Hematopoietic multipotent progenitor cell treated with erythropoietin and hydrocortisone succinate and interleukin-3 and kit ligand, for 15 days (in vitro differentiated cells): ENCODE measurements at regions not wholly inside any gene's neighbourhood (a gene's known extent, or its start where the extent isn't known, plus 50 kb on each side); places are given as distances from the start of the nearest gene placed in this dataset.
"Not testable (repeated sequence)": the region's sequence is repeated elsewhere in the genome, so short reads cannot be mapped to it uniquely, and the experiment has no call there.

ENCODE experiments used
- DNase-seq: peaks from one replicate; pipeline ENCODE4 v3.0.0-alpha.2; 2015; ENCODE audit warnings: low spot score

DNA sequence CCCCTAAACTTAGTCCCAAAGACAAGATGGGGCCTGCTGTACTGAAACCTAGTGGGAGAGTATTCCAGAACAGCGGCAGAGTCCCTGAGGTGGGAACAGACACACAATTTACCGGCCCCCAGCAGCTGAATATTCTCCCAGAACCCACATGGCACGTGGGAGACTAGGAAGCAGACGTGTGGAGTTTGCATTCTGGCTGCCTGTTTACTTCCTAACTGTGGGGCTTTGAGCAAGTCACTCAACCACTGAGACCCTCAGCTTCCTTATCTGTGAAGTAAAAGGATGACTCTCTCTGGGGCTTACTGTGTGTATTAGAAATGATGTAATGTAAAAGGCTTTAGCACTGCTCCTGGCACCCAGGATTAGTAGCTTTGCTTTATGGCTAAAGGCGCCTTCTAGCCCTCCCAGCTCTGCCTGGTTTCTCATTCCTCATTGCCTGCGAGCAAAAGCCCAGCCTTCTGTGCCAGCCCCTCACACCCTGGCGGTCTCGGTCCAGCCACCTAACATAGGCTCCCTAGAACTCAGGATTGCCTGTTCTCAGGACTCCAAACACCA is 353.1 kb downstream of the CDC5L start:
- DNase-seq = no peak

DNA sequence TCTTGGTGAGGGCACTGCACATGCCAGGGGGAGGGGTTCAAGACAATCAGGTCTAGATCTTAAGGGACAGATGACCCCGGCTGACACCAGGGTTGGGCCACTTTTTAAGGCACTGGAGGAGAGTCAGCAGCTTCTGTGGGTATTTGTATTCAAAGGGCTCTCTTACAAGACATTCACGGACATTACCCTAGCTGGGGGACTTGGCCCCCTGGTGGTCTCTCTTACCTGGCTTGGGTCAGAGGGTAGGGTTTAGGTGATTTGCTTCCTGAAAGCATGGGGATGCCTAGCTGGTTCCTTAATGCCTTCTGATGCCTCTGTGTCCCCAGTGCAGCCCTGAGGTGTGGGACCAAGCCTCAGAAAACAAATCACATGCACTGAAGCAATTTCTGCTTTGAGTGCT is 354.7 kb downstream of the CDC5L start:
- DNase-seq = no peak

DNA sequence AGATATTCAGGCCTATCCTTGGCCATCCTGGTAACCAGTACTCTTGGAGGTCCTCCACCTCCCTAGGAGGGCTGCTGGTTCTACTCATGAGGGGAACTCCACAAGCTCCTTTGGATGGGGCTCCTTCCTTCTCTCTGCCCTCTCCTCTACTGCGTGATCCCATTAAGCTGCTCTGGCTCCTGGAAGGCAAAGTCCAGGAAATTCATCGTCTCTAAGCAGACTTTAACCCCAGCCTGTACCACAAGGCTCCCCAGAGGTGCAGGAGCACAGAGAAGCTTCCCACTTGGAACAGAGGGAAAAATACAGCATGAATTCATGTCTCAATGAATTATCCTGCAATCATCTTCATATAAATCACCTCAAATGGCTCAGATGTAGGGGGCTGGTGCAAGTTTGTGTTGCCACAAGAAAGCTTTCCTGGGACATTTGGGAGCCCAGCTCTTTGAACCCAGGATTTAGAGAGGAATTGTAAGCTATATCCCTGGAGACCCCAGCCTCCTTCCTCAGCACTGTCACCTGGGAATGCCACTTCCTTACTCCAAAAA is 355.4 kb downstream of the CDC5L start:
- no peak for DNase-seq

DNA sequence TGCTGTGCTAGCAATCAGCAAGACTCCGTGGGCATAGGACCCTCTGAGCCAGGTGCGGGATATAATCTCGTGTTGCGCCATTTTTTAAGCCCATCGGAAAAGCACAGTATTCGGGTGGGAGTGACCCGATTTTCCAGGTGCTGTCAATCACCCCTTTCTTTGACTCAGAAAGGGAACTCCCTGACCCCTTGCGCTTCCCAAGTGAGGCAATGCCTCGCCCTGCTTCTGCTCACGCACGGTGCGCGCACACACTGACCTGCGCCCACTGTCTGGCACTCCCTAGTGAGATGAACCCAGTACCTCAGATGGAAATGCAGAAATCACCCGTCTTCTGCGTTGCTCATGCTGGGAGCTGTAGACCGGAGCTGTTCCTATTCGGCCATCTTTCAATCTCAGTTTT is 372.6 kb downstream of the CDC5L start:
- not testable (repeated sequence) for DNase-seq

DNA sequence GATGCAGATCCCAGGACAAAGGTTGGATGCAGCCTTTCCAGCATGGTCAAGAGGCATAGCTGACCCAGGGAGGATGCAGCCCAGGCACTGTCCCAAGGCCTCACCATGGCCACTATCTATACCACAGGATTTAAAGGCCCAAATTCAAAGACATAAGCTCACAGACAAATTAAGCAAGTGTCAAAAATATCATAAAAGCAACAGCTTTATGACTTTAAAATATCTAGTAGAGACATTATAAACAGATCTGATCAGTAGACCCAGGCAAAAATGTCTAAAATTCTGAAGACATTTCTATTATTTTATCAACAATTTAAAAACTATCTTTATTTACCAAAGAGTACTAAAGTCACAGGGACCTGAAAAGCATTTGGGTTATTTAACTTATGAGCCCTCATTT is 373.5 kb downstream of the CDC5L start:
- no peak for DNase-seq

DNA sequence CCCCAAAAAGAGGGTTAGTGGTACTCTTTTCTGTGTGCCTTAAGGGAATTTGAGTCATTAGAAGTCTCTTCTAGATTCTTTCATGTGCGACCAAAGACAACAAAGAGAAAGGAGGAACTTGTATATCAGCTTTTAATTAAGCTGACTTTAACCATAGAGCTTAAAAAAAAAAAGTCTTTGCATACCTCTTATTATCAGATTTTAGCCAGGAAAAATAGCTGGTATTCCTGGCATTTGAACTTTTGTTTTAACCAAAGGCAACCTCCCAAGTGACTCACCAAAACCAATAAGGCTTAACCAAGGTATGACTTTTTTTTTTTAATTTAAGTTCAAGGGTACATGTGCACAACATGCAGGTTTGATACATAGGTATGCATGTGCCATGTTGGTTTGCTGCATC is 375.0 kb downstream of the CDC5L start:
- no peak for DNase-seq

DNA sequence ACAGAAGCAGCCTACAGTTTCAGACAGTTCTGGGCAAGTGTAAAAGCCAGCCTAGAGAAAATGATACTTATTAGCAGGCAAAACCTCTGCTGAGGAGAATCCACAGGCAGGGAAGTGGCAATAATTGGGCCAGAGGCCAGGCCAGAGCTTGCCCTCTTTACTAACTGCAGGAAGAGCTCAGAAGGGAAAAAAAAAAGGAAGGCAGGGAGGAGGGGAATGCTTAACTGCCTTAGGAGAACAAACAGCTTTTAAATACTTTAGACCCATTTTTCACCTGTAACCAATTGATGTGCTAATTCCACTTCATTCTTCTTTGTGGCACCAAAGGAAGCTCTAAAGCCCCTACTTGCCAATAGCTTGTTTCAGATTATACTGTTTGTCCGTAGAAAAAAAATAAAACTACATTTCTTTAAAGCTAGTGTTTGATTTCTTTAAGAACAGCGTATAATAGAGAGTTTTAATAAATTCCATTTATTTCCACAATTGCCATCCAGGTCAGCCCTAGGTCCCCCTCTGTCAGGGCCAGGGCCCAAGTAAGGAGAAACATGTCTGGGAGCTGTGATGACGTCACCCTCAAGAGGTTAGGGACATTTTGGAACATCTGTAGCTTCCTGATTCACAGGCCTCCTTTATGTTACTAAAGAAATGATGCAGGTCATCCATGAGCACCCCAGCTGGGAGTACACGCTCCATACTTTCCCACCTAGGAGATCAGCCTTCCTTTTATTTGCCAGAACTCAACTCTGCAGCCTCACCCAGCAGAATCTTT is 384.3 kb downstream of the CDC5L start:
- no peak for DNase-seq

DNA sequence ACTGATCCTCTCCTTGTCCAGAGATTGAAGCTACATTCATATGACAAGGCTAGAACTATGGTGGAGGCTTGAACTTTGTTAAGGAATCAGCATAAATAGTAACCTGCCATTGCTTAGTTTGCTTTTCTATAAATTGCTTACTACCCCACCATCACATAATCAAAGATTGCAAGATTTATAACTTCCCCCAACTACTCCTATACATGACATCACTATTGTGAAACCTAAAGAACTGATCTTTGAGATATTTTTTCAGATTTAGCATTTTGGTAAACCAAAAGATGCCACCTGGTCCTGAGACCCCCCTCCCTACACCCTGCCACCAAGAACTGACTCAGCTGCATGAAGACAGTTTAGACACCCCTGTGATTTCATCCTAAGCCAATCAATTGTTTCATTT is 385.3 kb downstream of the CDC5L start:
- no peak for DNase-seq

DNA sequence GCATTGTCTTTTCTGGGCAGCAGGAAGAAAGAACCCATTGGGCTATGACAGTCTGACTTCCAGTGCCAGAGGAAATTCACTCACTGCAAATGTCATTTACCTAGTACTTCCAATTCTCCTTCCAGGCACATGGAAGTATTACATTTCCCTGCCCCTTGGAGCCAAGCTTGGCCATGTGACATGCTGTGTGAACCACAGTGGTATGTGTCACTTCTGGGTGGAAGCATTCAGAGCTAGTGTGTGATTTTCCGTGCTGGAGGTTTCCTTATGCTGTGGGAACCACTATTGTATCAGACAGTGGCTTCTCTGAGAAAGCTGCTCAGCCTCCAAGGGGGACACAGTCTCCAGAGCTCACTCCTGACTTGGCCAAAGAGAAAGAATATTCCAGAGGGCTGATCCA is 387.6 kb downstream of the CDC5L start:
- DNase-seq = no peak

DNA sequence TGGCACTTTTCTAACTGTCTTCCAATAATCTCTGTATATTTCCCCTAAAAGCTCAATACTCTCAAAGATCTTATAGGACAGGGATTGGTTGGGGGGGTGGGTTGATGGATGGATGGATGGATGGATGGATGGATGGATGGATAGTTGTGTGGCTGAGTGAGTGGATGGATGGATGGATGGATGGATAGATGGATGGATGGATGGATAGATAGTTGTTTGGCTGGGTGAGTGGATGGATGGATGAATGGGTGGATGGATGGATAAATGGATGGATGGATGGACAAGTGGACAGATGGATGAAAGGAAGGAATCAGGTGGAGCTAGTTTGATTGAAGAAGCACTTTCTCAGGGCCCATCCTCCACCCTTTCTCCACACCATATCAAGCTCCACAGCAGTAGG is 388.8 kb downstream of the CDC5L start:
- no peak for DNase-seq

DNA sequence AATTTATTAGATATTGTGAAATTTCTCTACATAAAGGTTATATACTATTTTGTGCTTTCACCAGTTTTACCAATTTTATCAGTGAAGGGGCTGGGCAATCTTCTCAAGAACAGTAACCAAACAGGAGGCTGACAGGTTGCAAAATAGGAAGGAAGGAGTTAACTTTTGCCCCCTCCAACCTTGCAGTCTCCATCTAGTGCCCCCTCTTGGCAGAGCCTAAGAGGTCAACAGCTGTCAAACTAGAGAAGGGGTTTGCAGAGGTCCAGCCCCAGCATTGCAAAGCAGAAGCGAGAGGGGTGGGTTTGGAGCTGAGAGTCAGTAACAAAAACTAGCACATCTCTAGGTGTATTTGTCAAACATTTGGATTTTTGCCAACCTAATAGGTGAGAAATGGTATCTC is 391.0 kb downstream of the CDC5L start:
- no peak for DNase-seq
